Suprapubic skin (tissue), 3 donors: ENCODE measurements at regions not wholly inside any gene's neighbourhood (a gene's known extent, or its start where the extent isn't known, plus 50 kb on each side); places are given as distances from the start of the nearest gene placed in this dataset.

Experiments used
- POLR2A ChIP-seq, 2 donors: fragments of 450-650 bp; IDR thresholded peaks; one replicate each; pipeline ENCODE4 v1.6.1; 2017; ENCODE audit warnings: antibody characterized with exemption in 2 of 2, mild to moderate bottlenecking in 2 of 2, moderate library complexity in 2 of 2
- TF ChIP-seq, protein P1 (sequence below), 2 donors: fragments of 200-600 bp in 1 of 2; fragments of 450-650 bp in 1 of 2; sonication (generic) in 1 of 2; IDR thresholded peaks; one replicate each; pipeline ENCODE4 v1.5.1; 2016 to 2019; ENCODE audit warnings: antibody characterized with exemption in 2 of 2, mild to moderate bottlenecking in 1 of 2, moderate library complexity in 1 of 2

DNA sequence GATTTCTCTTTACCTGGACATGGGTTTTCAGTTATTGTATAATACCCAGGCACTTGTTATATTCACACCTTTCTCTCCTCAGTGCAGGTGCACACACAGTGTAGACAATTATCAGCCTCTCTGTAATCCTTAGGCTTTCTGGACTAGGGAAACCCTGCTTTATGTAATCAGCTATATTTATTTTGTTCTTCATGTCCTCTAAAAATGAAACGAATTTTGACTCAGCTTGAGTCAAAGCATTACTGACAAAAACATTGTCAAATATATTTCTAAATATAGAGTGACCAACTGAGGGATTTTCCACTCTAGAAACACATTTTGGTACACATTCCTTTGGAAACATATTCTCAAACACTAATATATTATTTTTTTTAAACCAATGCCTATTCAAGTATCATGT is 144.8 kb upstream of the GULP1 start:
- TF ChIP-seq, protein P1, sequence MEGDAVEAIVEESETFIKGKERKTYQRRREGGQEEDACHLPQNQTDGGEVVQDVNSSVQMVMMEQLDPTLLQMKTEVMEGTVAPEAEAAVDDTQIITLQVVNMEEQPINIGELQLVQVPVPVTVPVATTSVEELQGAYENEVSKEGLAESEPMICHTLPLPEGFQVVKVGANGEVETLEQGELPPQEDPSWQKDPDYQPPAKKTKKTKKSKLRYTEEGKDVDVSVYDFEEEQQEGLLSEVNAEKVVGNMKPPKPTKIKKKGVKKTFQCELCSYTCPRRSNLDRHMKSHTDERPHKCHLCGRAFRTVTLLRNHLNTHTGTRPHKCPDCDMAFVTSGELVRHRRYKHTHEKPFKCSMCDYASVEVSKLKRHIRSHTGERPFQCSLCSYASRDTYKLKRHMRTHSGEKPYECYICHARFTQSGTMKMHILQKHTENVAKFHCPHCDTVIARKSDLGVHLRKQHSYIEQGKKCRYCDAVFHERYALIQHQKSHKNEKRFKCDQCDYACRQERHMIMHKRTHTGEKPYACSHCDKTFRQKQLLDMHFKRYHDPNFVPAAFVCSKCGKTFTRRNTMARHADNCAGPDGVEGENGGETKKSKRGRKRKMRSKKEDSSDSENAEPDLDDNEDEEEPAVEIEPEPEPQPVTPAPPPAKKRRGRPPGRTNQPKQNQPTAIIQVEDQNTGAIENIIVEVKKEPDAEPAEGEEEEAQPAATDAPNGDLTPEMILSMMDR (IDR thresholded peaks at IDR 0.05), result no peak
- no peak for TF ChIP-seq POLR2A (IDR thresholded peaks at IDR 0.05)
